IMR-90 (cell line): ENCODE measurements at regions not wholly inside any gene's neighbourhood (a gene's known extent, or its start where the extent isn't known, plus 50 kb on each side); places are given as distances from the start of the nearest gene placed in this dataset.

Experiments used
- ATAC-seq: fragments of 200-7000 bp; cut with Tn5 transposase; 2 replicates; pipeline ENCODE4 v1.9.1; 2020; ENCODE audit warnings: low read depth, mild to moderate bottlenecking, moderate library complexity
- BruUV-seq: library from RNA; stranded (reverse); fragments of 400-500 nt; replicated peaks from 2 replicates; lab custom pipeline; 2021; lab: Mats Ljungman, UMichigan
- CTCF ChIA-PET: fragments of 300-600 bp; formaldehyde crosslinking; extraction: SDS; loops from one replicate; lab custom pipeline; 2021; ENCODE audit warnings: antibody characterized with exemption; lab: Yijun Ruan, JAX
- POLR2A ChIA-PET: fragments of 300-600 bp; sonication (Branson Sonifier 250); formaldehyde crosslinking; loops from one replicate; lab custom pipeline; 2022; ENCODE audit warnings: antibody characterized with exemption; ENCODE audit not compliant: unreplicated experiment; lab: Charles Lee
- DNase-seq: peaks from one replicate; pipeline ENCODE4 v3.0.0; 2013
- H2AFZ ChIP-seq: replicated peaks from 2 replicates; pipeline ENCODE3; 2013; ENCODE audit warnings: low read length, mild to moderate bottlenecking; ENCODE audit not compliant: poor library complexity
- H2AK5ac ChIP-seq: 2 replicates; pipeline ENCODE4 v1.6.1; 2013; ENCODE audit warnings: low read depth, low read length, inconsistent platforms
- H2AK9ac ChIP-seq: replicated peaks from 2 replicates; pipeline ENCODE3; 2013; ENCODE audit warnings: mild to moderate bottlenecking, low read depth, low read length, moderate library complexity; ENCODE audit not compliant: poor library complexity
- H2BK120ac ChIP-seq: 2 replicates; pipeline ENCODE4 v1.6.1; 2013; ENCODE audit warnings: low read depth, low read length, inconsistent platforms
- H2BK15ac ChIP-seq: 3 replicates; pipeline ENCODE4 v1.6.1; 2013; ENCODE audit warnings: low read depth, low read length, inconsistent platforms
- H2BK20ac ChIP-seq: 2 replicates; pipeline ENCODE4 v1.6.1; 2013; ENCODE audit warnings: low read depth, mild to moderate bottlenecking, inconsistent platforms, low read length, moderate library complexity
- H2BK5ac ChIP-seq: 2 replicates; pipeline ENCODE4 v1.6.1; 2013; ENCODE audit warnings: mild to moderate bottlenecking, low read depth, low read length, inconsistent platforms; ENCODE audit not compliant: poor library complexity, severe bottlenecking
- H3K14ac ChIP-seq: replicated peaks from 2 replicates; pipeline ENCODE4 v1.6.1; 2013; ENCODE audit warnings: low read depth, low read length, inconsistent platforms
- H3K18ac ChIP-seq: 2 replicates; pipeline ENCODE4 v1.6.1; 2013; ENCODE audit warnings: low read depth, low read length, control low read depth
- H3K23ac ChIP-seq: 2 replicates; pipeline ENCODE4 v1.6.1; 2013; ENCODE audit warnings: low read depth, low read length, inconsistent platforms
- H3K27ac ChIP-seq: 2 replicates; pipeline ENCODE4 v1.5.1; 2013; ENCODE audit warnings: mild to moderate bottlenecking, control low read depth, low read length; ENCODE audit not compliant: insufficient read depth
- H3K27me3 ChIP-seq: 2 replicates; pipeline ENCODE4 v1.6.1; 2013; ENCODE audit warnings: low read length; ENCODE audit not compliant: control insufficient read depth, insufficient read depth
- H3K36me3 ChIP-seq: 2 replicates; pipeline ENCODE4 v1.6.1; 2013; ENCODE audit warnings: low read length, mixed read lengths; ENCODE audit not compliant: control insufficient read depth, insufficient read depth
- H3K4ac ChIP-seq: 2 replicates; pipeline ENCODE4 v1.6.1; 2013; ENCODE audit warnings: low read depth, low read length, inconsistent platforms
- H3K4me1 ChIP-seq: 2 replicates; pipeline ENCODE4 v1.6.1; 2013; ENCODE audit warnings: low read length, mixed read lengths; ENCODE audit not compliant: control insufficient read depth, insufficient read depth
- H3K4me2 ChIP-seq: 2 replicates; pipeline ENCODE4 v1.6.1; 2013; ENCODE audit warnings: low read depth, mild to moderate bottlenecking, control low read depth, low read length, moderate library complexity
- H3K4me3 ChIP-seq: 2 replicates; pipeline ENCODE4 v1.5.1; 2013; ENCODE audit warnings: low read depth, mild to moderate bottlenecking, control low read depth, low read length, moderate library complexity; ENCODE audit not compliant: insufficient read depth
- H3K56ac ChIP-seq: 2 replicates; pipeline ENCODE4 v1.6.1; 2013; ENCODE audit warnings: low read length, inconsistent platforms; ENCODE audit not compliant: insufficient read depth; ENCODE audit errors: extremely low read depth
- H3K79me1 ChIP-seq, 2 experiments: 2 replicates each; pipeline ENCODE4 v1.6.1; 2013; ENCODE audit warnings: low read length in 2 of 2, inconsistent platforms in 1 of 2, low read depth in 1 of 2
- H3K9ac ChIP-seq: 2 replicates; pipeline ENCODE4 v1.6.1; 2013; ENCODE audit warnings: low read depth, low read length, control low read depth
- H3K9me1 ChIP-seq: 2 replicates; pipeline ENCODE4 v1.6.1; 2013; ENCODE audit warnings: low read length, inconsistent platforms; ENCODE audit not compliant: insufficient read depth
- H3K9me3 ChIP-seq: 2 replicates; pipeline ENCODE4 v1.6.1; 2013; ENCODE audit warnings: low read length; ENCODE audit not compliant: control insufficient read depth, insufficient read depth
- H4K20me1 ChIP-seq: 2 replicates; pipeline ENCODE4 v1.6.1; 2013; ENCODE audit warnings: low read length, inconsistent platforms; ENCODE audit not compliant: insufficient read depth
- H4K5ac ChIP-seq: 2 replicates; pipeline ENCODE4 v1.6.1; 2013; ENCODE audit warnings: mild to moderate bottlenecking, low read depth, low read length, control low read depth
- H4K8ac ChIP-seq, 2 experiments: 2 replicates each; pipeline ENCODE4 v1.6.1; 2013; ENCODE audit warnings: low read depth in 2 of 2, low read length in 2 of 2, control low read depth in 1 of 2, inconsistent platforms in 1 of 2
- H4K91ac ChIP-seq: 2 replicates; pipeline ENCODE4 v1.6.1; 2013; ENCODE audit warnings: low read depth, low read length, inconsistent platforms; ENCODE audit not compliant: insufficient read depth
- FOS ChIP-seq: fragments of 150-350 bp; IDR thresholded peaks from 2 replicates; pipeline ENCODE4 v1.6.1; 2016; ENCODE audit warnings: low read depth, low read length
- MAZ ChIP-seq: IDR thresholded peaks from 2 replicates; pipeline ENCODE4 v1.6.1; 2012; ENCODE audit warnings: low read depth, mild to moderate bottlenecking, low read length, improper control_type of control experiment, moderate library complexity, borderline replicate concordance
- POLR2A ChIP-seq: IDR thresholded peaks from 2 replicates; pipeline ENCODE4 v1.6.1; 2012; ENCODE audit warnings: mild to moderate bottlenecking, low read depth, low read length
- RCOR1 ChIP-seq: IDR thresholded peaks from 2 replicates; pipeline ENCODE4 v1.6.1; 2012; ENCODE audit warnings: mild to moderate bottlenecking, low read length, improper control_type of control experiment; ENCODE audit not compliant: insufficient replicate concordance
- dilution Hi-C: fragments of 300-500 bp; cut with HindIII; formaldehyde crosslinking; loops from one replicate; pipeline ENCODE4 v1.14.3; 2018; ENCODE audit warnings: low sequenced_read_pairs; ENCODE audit not compliant: unreplicated experiment
- in situ Hi-C: fragments of 300-500 bp; cut with MboI; formaldehyde crosslinking; loops from 3 replicates; pipeline ENCODE4 v1.14.3; 2019; ENCODE audit warnings: low sequenced_read_pairs, inconsistent platforms, mixed read lengths
- intact Hi-C: fragments of 100-400 bp; cut with micrococcal nuclease; formaldehyde crosslinking; loops from 2 replicates; pipeline ENCODE4 v1.10.0; 2022
- TF ChIP-seq, protein P1 (sequence below): conservative IDR thresholded peaks from 2 replicates; pipeline ENCODE4 v1.5.1; 2012; ENCODE audit warnings: mild to moderate bottlenecking, low read depth, low read length, improper control_type of control experiment

DNA sequence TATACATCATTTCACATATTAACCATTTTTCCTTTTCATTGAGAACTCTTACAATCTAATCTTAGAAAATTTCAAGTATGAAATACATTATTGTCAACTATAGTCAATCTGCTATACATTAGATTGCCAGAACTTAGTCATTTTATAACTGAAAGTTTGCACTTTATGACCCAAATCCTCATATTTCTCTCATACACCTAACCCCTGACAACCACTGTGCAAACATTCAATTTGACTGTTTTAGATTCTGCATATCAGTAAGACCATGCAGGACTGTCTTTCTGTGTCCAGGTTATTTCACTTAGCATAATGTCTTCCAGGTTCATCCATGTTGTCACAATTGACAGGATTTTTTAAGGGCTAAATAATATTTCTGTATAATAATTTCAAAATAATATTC, 1299.0 kb upstream of the B3GALT2 start:
- Histone ChIP-seq H3K36me3 (no peaks in the 10 kb centered on the region), H4K91ac (no peak overlapping the region), H3K27me3 (no peaks in the 10 kb centered on the region), H3K14ac (no peak overlapping the region), H2AK9ac (no peak overlapping the region), H3K27ac (no peak overlapping the region), H3K79me1 (no peaks in the 10 kb centered on the region), H3K56ac (no peak overlapping the region), H3K23ac (no peak overlapping the region), H4K8ac (no peak overlapping the region), H3K4me3 (no peak overlapping the region), H2AFZ (no peak overlapping the region), H2BK5ac (no peak overlapping the region), H3K4ac (no peak overlapping the region), H2AK5ac (no peak overlapping the region), H3K9me3 (no peaks in the 10 kb centered on the region), H3K9ac (no peak overlapping the region), H4K20me1 (no peaks in the 10 kb centered on the region), H2BK120ac (no peak overlapping the region), H3K18ac (no peak overlapping the region), H2BK20ac (no peak overlapping the region), H4K5ac (no peak overlapping the region), H3K9me1 (no peaks in the 10 kb centered on the region), H3K4me1 (no peaks in the 10 kb centered on the region), H2BK15ac (no peak overlapping the region), H3K4me2 (no peak overlapping the region)
- dilution Hi-C loops (no loop called here), in situ Hi-C loops (no loop called here), intact Hi-C loops (no loop called here)
- TF ChIP-seq, protein P1, sequence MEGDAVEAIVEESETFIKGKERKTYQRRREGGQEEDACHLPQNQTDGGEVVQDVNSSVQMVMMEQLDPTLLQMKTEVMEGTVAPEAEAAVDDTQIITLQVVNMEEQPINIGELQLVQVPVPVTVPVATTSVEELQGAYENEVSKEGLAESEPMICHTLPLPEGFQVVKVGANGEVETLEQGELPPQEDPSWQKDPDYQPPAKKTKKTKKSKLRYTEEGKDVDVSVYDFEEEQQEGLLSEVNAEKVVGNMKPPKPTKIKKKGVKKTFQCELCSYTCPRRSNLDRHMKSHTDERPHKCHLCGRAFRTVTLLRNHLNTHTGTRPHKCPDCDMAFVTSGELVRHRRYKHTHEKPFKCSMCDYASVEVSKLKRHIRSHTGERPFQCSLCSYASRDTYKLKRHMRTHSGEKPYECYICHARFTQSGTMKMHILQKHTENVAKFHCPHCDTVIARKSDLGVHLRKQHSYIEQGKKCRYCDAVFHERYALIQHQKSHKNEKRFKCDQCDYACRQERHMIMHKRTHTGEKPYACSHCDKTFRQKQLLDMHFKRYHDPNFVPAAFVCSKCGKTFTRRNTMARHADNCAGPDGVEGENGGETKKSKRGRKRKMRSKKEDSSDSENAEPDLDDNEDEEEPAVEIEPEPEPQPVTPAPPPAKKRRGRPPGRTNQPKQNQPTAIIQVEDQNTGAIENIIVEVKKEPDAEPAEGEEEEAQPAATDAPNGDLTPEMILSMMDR = no peak
- no peak for TF ChIP-seq MAZ
- TF ChIP-seq FOS = no peak
- TF ChIP-seq RCOR1 = no peak
- no peak for TF ChIP-seq POLR2A
- ChIA-PET CTCF (no interaction called here), POLR2A (no interaction called here)
- DNase-seq (no peak), ATAC-seq (no peak)
- BruUV-seq = no TSS peak
